SK-N-SH (cell line): ENCODE measurements at regions not wholly inside any gene's neighbourhood (a gene's known extent, or its start where the extent isn't known, plus 50 kb on each side); places are given as distances from the start of the nearest gene placed in this dataset.

ENCODE experiments used
- CTCF ChIA-PET: fragments of 300-600, 350-600 bp; formaldehyde crosslinking; extraction: SDS; loops from one replicate; lab custom pipeline; 2021; lab: Yijun Ruan, JAX
- POLR2A ChIA-PET: fragments of 350-600 bp; sonication (Branson Sonifier 250); formaldehyde crosslinking; extraction: SDS; loops from one replicate; lab custom pipeline; 2020; ENCODE audit warnings: antibody characterized with exemption, inconsistent platforms; lab: Yijun Ruan, JAX
- DNase-seq: peaks from one replicate; pipeline ENCODE4 v3.0.0; 2012
- H2AFZ ChIP-seq: fragments of 200-600 bp; sonication (generic); 2 replicates; pipeline ENCODE4 v1.8.1; 2016; ENCODE audit warnings: antibody characterized with exemption, mild to moderate bottlenecking, low read depth
- H3F3A ChIP-seq: fragments of 200-600 bp; sonication (generic); replicated peaks from 2 replicates; pipeline ENCODE3; 2016; ENCODE audit warnings: antibody characterized with exemption, mild to moderate bottlenecking; ENCODE audit not compliant: insufficient read depth
- H3K27ac ChIP-seq, 2 experiments: fragments of 200-500 bp in 1 of 2; fragments of 200-600 bp in 1 of 2; sonication (Bioruptor generic) in 1 of 2; sonication (generic), shearing (Covaris generic) in 1 of 2; 2 replicates each; pipeline versions ENCODE4 v1.5.1 to v1.6.1; 2014 to 2016; ENCODE audit warnings: low read depth in 2 of 2, inconsistent platforms in 1 of 2, low read length in 1 of 2, mild to moderate bottlenecking in 1 of 2, mixed read lengths in 1 of 2
- H3K27me3 ChIP-seq: fragments of 200-600 bp; sonication (generic), shearing (Covaris generic); 2 replicates; pipeline ENCODE4 v1.6.1; 2016; ENCODE audit warnings: mixed run types; ENCODE audit not compliant: insufficient read depth
- H3K36me3 ChIP-seq, 2 experiments: fragments of 200-500 bp in 1 of 2; fragments of 200-600 bp in 1 of 2; sonication (Bioruptor generic) in 1 of 2; sonication (generic) in 1 of 2; replicated peaks in 1 of 2; 2 replicates each; pipeline versions ENCODE3 to v1.5.1; 2014 to 2016; ENCODE audit warnings: low read length in 1 of 2, mild to moderate bottlenecking in 1 of 2; ENCODE audit not compliant: insufficient read depth in 2 of 2, control insufficient read depth in 1 of 2
- H3K4me1 ChIP-seq, 2 experiments: fragments of 200-500 bp in 1 of 2; fragments of 200-600 bp in 1 of 2; sonication (Bioruptor generic) in 1 of 2; sonication (generic), shearing (Covaris generic) in 1 of 2; 2 replicates each; pipeline versions ENCODE4 v1.5.1 to v1.6.1; 2014 to 2016; ENCODE audit warnings: low read depth in 1 of 2, low read length in 1 of 2, mixed run types in 1 of 2; ENCODE audit not compliant: insufficient read depth in 2 of 2, control insufficient read depth in 1 of 2
- H3K4me2 ChIP-seq: fragments of 200-600 bp; sonication (generic), shearing (Covaris generic); 2 replicates; pipeline ENCODE4 v1.6.1; 2017; ENCODE audit warnings: mixed run types
- H3K4me3 ChIP-seq, 2 experiments: fragments of 200-500 bp in 1 of 2; fragments of 200-600 bp in 1 of 2; sonication (Bioruptor generic) in 1 of 2; sonication (generic), shearing (Covaris generic) in 1 of 2; 2 replicates each; pipeline versions ENCODE4 v1.5.1 to v1.8.1; 2014 to 2016; ENCODE audit warnings: low read depth in 2 of 2, inconsistent platforms in 1 of 2, low read length in 1 of 2, mild to moderate bottlenecking in 1 of 2, mixed read lengths in 1 of 2, moderate library complexity in 1 of 2
- H3K79me2 ChIP-seq: fragments of 200-600 bp; sonication (generic); 2 replicates; pipeline ENCODE4 v1.8.1; 2017; ENCODE audit warnings: mild to moderate bottlenecking; ENCODE audit not compliant: insufficient read depth
- H3K9ac ChIP-seq: fragments of 200-600 bp; sonication (generic); 2 replicates; pipeline ENCODE4 v1.6.1; 2017; ENCODE audit warnings: mixed run types
- H3K9me2 ChIP-seq: fragments of 200-600 bp; sonication (generic); 2 replicates; pipeline ENCODE4 v1.6.1; 2017; ENCODE audit warnings: mixed run types
- H3K9me3 ChIP-seq: fragments of 200-600 bp; sonication (generic); 2 replicates; pipeline ENCODE4 v1.6.1; 2017; ENCODE audit warnings: mixed run types, mild to moderate bottlenecking, moderate library complexity
- H4K20me1 ChIP-seq: fragments of 200-600 bp; sonication (generic); 2 replicates; pipeline ENCODE4 v1.6.1; 2017; ENCODE audit warnings: mild to moderate bottlenecking, mixed run types; ENCODE audit not compliant: insufficient read depth
- FOSL2 ChIP-seq: IDR thresholded peaks from 2 replicates; pipeline ENCODE4 v1.4.0; 2012; ENCODE audit warnings: low read depth, mild to moderate bottlenecking, moderate library complexity, borderline replicate concordance
- JUND ChIP-seq: IDR thresholded peaks from 2 replicates; pipeline ENCODE4 v1.4.0; 2012
- MXI1 ChIP-seq: IDR thresholded peaks from 2 replicates; pipeline ENCODE4 v1.6.1; 2012; ENCODE audit warnings: mild to moderate bottlenecking, low read depth, low read length, improper control_type of control experiment
- NFIC ChIP-seq: IDR thresholded peaks from 2 replicates; pipeline ENCODE4 v1.4.0; 2012; ENCODE audit warnings: borderline replicate concordance
- RAD21 ChIP-seq: IDR thresholded peaks from 2 replicates; pipeline ENCODE4 v1.6.1; 2012; ENCODE audit warnings: mild to moderate bottlenecking, low read length
- TCF12 ChIP-seq: IDR thresholded peaks from 2 replicates; pipeline ENCODE4 v1.4.0; 2012
- TEAD4 ChIP-seq: IDR thresholded peaks from 2 replicates; pipeline ENCODE4 v1.4.0; 2012; ENCODE audit warnings: mild to moderate bottlenecking, borderline replicate concordance; ENCODE audit not compliant: insufficient read depth
- WGBS: methylation state at CpG from one replicate; pipeline ENCODE4 v1.1.6; 2017; ENCODE audit warnings: low lambda C conversion rate; 5-methylcytosine and 5-hydroxymethylcytosine counted together
- TF ChIP-seq, protein P1 (sequence below): IDR thresholded peaks from 2 replicates; pipeline ENCODE4 v1.4.0; 2012; ENCODE audit warnings: low read depth
- TF ChIP-seq, protein P2 (sequence below): IDR thresholded peaks from 2 replicates; pipeline ENCODE4; 2012
- TF ChIP-seq, protein P3 (sequence below): fragments of 150-350 bp; IDR thresholded peaks from 2 replicates; pipeline ENCODE4 v1.6.1; 2016; ENCODE audit warnings: mild to moderate bottlenecking, low read depth, low read length

DNA sequence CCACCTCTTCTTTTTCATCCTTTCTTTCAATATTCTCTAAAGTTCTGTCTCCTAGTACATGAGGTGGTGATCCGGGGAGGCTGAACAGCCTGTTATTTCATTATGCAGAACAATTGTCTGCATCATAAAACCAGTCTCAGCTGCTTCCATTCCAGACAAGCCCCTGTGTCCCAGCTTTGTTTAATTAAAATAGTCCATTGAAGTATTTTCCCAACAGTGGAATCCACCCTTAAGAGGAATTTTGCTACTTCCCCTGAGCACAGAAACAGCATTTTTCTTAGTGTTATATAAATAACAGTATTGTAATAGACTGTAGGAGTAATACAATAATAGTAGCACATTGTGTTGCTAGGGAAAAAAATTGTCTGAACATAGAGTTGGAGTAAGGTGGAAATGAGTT, 395.4 kb upstream of the TCF4 start:
- Histone ChIP-seq H3K9me2 (no peaks in the 10 kb centered on the region), H3F3A (no peaks in the 10 kb centered on the region), H4K20me1 (no peaks in the 10 kb centered on the region), H3K4me2 (peak overlapping the region; percentile 51), H3K79me2 (no peaks in the 10 kb centered on the region), H3K27me3 (no peaks in the 10 kb centered on the region), H3K9ac (no peak overlapping the region), H3K9me3 (0 out of 2 replicates have a peak, but pooled peaks cover 7% of the 10 kb centered on the region), H3K36me3 (no peaks in the 10 kb centered on the region), H3K27ac (peak overlapping the region; percentile 45 to 87; a peak in 3 of 4 replicates), H3K4me1 (no peaks in the 10 kb centered on the region; a peak in 2 of 4 replicates), H2AFZ (peak overlapping the region; percentile 23; the same call in 1 of the 2 replicates), H3K4me3 (no peak overlapping the region)
- 57% methylated on average over 1 of the region's 1 CpG for WGBS
- POLR2A ChIA-PET = no interaction called here
- TF ChIP-seq, protein P1, sequence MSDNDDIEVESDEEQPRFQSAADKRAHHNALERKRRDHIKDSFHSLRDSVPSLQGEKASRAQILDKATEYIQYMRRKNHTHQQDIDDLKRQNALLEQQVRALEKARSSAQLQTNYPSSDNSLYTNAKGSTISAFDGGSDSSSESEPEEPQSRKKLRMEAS = no peak
- no peak for TF ChIP-seq NFIC
- TF ChIP-seq, protein P2, sequence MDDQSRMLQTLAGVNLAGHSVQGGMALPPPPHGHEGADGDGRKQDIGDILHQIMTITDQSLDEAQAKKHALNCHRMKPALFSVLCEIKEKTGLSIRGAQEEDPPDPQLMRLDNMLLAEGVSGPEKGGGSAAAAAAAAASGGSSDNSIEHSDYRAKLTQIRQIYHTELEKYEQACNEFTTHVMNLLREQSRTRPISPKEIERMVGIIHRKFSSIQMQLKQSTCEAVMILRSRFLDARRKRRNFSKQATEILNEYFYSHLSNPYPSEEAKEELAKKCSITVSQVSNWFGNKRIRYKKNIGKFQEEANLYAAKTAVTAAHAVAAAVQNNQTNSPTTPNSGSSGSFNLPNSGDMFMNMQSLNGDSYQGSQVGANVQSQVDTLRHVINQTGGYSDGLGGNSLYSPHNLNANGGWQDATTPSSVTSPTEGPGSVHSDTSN = no peak
- CTCF ChIA-PET = no interaction called here
- no peak for DNase-seq

DNA sequence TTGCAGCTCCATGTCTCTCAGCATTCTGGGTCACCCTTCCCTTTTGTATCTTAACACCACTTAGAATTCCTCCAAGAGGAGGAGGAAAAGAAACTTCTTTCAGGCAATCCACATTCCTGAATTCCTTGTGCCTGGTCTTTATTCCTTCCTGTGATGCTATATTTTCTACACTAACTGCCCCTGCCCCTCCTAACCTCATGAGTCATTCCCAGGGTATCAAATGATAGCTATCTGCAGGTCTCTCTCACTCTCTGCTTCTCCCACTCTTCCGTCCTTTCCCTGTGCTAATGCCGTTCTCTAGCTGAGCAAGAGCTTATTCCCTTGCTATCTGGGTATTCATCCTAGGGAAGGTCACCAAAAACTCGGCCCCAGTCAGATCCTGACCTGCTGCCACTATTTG, 395.0 kb upstream of the TCF4 start:
- Histone ChIP-seq H3K27ac (peak overlapping the region; percentile 45 to 87; a peak in 3 of 4 replicates), H3K9me3 (0 out of 2 replicates have a peak, but pooled peaks cover 7% of the 10 kb centered on the region), H3K4me3 (no peak overlapping the region), H3F3A (no peaks in the 10 kb centered on the region), H2AFZ (peak overlapping the region; percentile 23; the same call in 1 of the 2 replicates), H3K36me3 (no peaks in the 10 kb centered on the region), H3K27me3 (no peaks in the 10 kb centered on the region), H3K4me2 (peak overlapping the region; percentile 51), H3K9ac (no peak overlapping the region), H3K9me2 (no peaks in the 10 kb centered on the region), H3K4me1 (no peaks in the 10 kb centered on the region; a peak in 2 of 4 replicates), H3K79me2 (no peaks in the 10 kb centered on the region), H4K20me1 (no peaks in the 10 kb centered on the region)
- no peak for DNase-seq
- no peak for TF ChIP-seq MXI1
- TF ChIP-seq TCF12 = peak; percentile 23; the same call in 1 of the 2 replicates
- TF ChIP-seq, protein P3, sequence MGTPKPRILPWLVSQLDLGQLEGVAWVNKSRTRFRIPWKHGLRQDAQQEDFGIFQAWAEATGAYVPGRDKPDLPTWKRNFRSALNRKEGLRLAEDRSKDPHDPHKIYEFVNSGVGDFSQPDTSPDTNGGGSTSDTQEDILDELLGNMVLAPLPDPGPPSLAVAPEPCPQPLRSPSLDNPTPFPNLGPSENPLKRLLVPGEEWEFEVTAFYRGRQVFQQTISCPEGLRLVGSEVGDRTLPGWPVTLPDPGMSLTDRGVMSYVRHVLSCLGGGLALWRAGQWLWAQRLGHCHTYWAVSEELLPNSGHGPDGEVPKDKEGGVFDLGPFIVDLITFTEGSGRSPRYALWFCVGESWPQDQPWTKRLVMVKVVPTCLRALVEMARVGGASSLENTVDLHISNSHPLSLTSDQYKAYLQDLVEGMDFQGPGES = no peak
- peak; percentile 74 for TF ChIP-seq JUND
- TF ChIP-seq FOSL2 = peak; percentile 81; the same call in 1 of the 2 replicates
- TF ChIP-seq RAD21 = no peak
- no peak for TF ChIP-seq TEAD4
- WGBS = 39% methylated on average over 3 of the region's 3 CpGs
- ChIA-PET CTCF (no interaction called here), POLR2A (no interaction called here)
